GM13976 (cell line): ENCODE measurements at regions not wholly inside any gene's neighbourhood (a gene's known extent, or its start where the extent isn't known, plus 50 kb on each side); places are given as distances from the start of the nearest gene placed in this dataset.

ENCODE experiments used
- DNase-seq: peaks from one replicate; pipeline ENCODE4 v3.0.0; 2012; ENCODE audit warnings: low spot score
- in situ Hi-C: fragments of 300-500 bp; cut with MboI; formaldehyde crosslinking; loops from one replicate; pipeline ENCODE4 v1.12.0; 2022; ENCODE audit warnings: low sequenced_read_pairs, mixed read lengths, inconsistent platforms; ENCODE audit not compliant: unreplicated experiment
- TF ChIP-seq, protein P1 (sequence below): IDR thresholded peaks from 2 replicates; pipeline ENCODE4 v1.5.1; 2012; ENCODE audit warnings: borderline replicate concordance, mild to moderate bottlenecking; ENCODE audit not compliant: insufficient read depth; ENCODE audit errors: extremely low read depth, missing control alignments, control extremely low read depth

DNA sequence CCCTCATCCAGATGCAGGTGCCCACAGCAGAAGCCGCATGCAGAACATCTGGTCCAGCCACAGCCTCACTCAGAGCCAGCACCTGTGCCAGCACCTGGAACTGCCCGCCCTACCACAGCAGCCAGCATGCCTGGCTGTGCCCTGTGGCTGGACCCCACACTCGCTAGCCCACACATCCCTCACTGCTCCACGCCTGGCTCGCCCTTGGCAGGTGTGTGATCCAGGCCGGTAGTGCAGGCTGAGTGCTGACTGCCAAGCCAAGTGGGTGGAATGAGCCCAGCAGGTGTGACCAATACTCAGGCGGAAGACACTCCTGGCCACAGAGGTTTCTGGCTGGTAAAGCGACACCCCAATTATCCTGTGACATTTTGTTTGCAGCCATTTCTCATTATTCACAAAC, 162.4 kb upstream of the ROBO1 start:
- in situ Hi-C loops: no loop called here
- no peak for DNase-seq
- TF ChIP-seq, protein P1, sequence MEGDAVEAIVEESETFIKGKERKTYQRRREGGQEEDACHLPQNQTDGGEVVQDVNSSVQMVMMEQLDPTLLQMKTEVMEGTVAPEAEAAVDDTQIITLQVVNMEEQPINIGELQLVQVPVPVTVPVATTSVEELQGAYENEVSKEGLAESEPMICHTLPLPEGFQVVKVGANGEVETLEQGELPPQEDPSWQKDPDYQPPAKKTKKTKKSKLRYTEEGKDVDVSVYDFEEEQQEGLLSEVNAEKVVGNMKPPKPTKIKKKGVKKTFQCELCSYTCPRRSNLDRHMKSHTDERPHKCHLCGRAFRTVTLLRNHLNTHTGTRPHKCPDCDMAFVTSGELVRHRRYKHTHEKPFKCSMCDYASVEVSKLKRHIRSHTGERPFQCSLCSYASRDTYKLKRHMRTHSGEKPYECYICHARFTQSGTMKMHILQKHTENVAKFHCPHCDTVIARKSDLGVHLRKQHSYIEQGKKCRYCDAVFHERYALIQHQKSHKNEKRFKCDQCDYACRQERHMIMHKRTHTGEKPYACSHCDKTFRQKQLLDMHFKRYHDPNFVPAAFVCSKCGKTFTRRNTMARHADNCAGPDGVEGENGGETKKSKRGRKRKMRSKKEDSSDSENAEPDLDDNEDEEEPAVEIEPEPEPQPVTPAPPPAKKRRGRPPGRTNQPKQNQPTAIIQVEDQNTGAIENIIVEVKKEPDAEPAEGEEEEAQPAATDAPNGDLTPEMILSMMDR: no peak

DNA sequence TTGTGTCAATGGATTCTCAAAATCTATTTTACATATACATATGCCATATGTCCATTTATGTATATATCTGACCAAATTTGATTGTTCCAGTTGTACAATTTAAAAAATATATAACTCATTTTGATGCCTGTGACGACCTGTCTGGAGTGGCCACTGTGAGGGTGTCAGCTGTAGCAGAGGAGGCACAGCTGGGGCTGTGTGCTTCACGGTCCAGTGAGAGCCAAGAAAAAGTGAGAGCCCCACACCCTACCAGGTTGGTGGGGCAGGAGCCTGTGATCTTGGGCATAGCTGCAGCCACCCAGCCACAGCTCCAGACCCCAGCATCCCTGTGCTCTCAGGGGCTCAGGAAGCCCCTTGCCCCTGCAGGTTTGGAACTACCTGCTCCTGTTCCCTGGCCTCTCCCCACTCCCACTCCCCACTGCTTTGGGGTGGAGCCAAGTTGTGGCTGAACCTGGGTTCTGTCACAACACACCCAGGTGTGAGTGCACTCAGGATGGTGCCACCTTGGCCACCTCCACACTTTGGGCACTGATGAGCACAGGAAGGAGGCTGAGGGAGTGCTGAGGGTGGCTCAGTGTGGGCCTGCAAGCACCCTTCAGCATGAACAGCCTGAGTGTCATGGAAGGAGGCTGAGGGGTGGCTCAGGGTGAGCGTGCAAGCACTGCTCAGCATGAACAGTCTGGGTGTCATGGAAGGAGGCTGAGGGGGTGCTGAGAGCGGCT, 161.1 kb upstream of the ROBO1 start:
- in situ Hi-C loops: no loop called here
- TF ChIP-seq, protein P1: no peak
- no peak for DNase-seq

DNA sequence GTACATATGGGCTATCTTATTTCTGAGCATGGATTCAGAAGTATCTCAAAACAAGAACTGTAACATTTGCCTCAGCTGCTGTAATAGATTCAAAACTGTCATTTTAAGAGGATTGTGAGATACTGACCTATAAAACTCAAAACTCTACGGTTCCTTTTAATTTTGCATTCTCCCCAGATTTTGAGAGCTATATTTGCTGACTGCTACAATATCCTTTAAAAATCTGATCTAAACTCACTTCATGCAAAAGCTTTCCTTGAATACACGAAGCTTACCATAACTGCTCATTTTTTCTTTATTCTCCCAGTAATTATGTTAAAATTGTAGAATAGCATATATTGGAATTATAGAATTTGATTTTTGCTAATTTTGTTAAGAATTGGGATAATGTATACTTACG, 158.7 kb upstream of the ROBO1 start:
- in situ Hi-C loops: no loop called here
- DNase-seq: no peak
- TF ChIP-seq, protein P1: no peak

DNA sequence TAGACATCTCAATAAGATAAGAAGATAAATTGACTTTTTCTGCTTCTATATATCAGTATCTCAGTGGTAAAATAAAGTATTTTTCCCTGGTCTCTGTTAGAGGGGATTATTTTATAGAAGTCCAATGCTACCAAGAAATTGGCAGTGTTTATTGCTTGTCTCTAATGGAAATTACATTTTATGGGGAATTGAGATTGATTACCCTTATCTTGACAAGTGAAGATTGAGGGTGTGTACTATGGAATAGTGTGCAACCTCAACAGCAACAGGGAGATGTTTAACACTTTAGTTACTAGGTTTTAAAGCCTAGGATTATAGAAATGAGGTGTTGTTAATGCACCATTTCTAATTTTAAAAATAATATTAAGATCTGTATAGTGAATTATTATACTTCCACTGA, 154.8 kb upstream of the ROBO1 start:
- in situ Hi-C loops: no loop called here
- TF ChIP-seq, protein P1: no peak
- DNase-seq: no peak

DNA sequence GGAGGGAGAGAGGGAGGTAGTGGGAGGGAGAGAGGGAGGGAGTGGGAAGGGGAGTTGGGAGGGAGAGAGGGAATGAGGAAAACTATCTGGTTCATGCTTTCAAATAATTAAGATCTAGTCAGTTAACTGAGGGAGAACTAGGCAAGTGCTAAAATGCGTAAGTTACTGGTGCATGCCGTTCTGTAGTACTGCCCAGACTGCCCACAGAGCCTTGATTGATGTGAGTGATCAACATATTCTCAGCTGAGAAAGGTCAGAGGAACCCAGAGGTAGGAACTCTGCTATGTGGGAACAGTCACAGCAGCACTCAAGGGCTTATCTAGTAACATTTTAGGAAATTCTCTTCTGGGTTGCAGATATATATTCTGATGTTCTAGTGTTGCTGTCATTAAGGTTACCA, 149.8 kb upstream of the ROBO1 start:
- TF ChIP-seq, protein P1: no peak
- DNase-seq: no peak
- in situ Hi-C loops: no loop called here

DNA sequence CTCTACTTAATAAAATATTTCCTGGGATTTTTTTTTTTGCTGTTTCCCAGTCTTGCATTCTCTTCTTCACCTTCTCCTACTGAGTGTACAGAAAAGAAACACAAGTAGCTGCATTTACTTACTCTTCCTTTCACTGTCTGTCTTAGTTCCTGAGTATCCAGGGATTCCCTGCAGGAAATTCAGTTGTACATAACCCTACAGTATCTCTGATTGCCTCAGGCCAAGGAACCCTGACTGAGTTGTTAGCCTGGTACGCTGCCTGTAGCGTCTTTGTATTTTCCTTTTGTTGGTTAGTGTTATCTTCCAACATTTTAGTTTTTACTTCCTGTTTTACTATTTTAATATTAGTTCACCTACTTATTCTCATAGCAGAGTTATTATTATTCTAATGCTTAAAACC, 142.5 kb upstream of the ROBO1 start:
- in situ Hi-C loops: no loop called here
- TF ChIP-seq, protein P1: no peak
- no peak for DNase-seq

DNA sequence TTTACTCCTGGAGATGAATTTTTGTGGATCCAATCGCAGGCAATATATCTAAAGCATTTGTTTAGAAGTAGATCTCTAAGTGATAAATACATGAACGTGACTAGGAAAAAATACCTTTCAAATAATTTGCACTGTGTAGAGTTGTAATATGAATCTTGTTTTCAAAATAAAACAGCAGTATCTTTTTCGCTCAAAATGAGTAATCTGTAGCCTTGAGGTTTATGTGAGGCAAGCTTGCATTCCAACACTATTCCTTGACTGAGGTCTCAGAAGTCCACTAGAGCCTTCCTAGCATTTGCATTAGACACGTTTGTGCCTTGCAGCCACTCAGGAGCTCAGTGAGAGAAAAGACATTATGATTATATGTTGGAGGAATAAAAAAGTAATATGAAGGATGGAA, 138.3 kb upstream of the ROBO1 start:
- DNase-seq: no peak
- in situ Hi-C loops: no loop called here
- TF ChIP-seq, protein P1: no peak
